CD4-positive, alpha-beta T cell treated with Interleukin-17A for 4 hours (primary cell): ENCODE measurements at regions not wholly inside any gene's neighbourhood (a gene's known extent, or its start where the extent isn't known, plus 50 kb on each side); places are given as distances from the start of the nearest gene placed in this dataset.
"Not testable (repeated sequence)": the region's sequence is repeated elsewhere in the genome, so short reads cannot be mapped to it uniquely, and the experiment has no call there.

Experiments
- DNase-seq: peaks from one replicate; pipeline ENCODE4 v3.0.0-alpha.2; 2020; ENCODE audit warnings: mixed read lengths

GRCh38 chr13:72571191-72571590, 156.2 kb downstream of the MZT1 start:
- no peak for DNase-seq

DNA sequence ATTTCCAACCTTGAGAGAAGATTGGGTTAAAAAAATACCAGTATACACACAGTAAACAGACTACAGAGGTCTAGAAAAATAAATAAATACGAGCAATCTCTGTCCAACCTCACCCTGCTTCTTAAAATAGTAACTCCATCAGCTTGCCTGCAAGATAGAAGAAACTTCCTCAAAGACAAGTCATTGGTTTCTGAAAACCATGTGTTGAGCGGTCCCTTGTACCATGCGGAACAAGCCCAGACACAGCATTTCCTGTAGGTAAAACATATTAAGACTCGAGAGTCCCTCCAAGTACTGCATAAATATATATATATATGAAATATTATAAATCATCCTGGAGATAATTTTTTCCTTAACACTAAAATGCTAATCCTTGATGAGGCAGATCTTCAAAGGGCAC, 157.4 kb downstream of the MZT1 start:
- no peak for DNase-seq

GRCh38 chr13:72567566-72567965, 159.9 kb downstream of the MZT1 start:
- no peak for DNase-seq

DNA sequence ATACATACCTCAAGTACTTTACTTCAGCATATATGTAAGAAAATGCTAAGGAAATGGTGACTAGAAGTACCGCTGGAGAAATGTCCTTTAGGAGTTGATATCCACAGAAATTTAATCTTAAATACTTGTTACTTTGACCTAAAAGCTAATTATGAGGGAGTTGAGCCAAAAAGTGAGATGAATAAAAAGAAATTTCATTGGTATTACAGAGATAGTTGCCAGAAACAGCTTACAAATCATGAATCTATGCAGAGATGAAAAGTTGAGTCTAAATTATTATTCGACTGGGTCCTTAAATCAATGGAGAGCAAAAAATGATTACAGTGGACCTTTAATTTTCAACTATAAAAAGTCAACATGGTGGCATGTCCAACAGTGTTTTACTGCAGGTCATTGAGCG, 160.9 kb downstream of the MZT1 start:
- no peak for DNase-seq

GRCh38 chr13:72565893-72566292, 161.5 kb downstream of the MZT1 start:
- DNase-seq, result no peak

DNA sequence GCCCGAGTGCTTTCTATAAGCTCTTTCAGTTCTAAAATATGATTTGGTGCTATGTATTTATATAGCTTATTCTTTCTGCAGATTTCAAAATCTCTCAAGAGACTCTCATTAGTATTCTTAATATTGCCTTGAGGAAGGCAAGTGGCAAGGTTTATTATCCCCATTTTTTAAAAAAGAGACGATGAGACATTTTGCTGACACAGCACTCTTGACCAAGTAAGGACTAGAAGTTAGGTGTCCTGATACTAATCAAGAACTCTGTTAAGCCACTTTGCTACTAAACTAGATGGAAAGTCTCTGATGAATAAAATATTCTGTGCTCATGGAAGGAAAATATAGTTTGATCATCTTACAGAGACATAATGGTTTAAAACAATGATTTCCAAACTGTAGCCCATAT, 164.7 kb downstream of the MZT1 start:
- DNase-seq, result no peak

DNA sequence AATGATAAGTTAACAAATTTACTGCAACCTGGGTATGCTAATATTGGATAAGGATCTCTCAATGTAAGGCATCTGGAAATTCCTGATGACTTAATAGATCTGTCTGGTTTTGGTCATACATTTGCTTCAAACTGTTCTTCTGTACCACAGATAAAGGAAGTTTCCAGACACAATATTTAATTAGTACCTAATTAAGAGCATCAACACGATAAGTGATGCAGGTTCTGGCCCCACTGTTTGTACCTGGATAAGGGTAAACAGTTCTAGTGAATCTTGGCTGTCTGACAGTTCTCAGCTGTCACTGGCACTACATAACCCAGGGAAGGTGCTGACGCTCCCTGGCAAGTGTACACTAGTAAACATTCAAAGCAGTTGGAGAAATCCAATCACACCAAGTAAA, 165.6 kb downstream of the MZT1 start:
- DNase-seq, result no peak

- DNase-seq, result no peak
These were observed 167.7 kb downstream of the MZT1 start for GRCh38 chr13:72559716-72560115.

DNA sequence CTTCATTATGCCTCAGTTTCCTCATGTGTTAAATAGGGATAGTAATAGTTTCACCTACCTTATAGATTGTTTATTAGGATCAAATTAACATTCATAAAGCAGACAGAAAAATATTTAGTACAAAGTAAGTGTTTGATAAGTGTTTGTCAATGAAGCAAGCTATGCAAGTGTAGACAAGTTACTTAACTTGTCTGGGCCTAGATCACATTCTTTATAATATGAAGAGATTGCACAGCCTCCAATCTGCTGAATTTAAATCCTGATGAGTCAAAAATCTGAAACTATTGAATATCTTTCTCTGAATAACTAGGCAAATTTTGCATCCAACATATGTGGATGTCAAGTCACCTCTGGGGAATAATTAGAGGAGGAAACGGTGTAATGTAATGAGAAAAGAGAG, 170.5 kb downstream of the MZT1 start:
- no peak for DNase-seq

DNA sequence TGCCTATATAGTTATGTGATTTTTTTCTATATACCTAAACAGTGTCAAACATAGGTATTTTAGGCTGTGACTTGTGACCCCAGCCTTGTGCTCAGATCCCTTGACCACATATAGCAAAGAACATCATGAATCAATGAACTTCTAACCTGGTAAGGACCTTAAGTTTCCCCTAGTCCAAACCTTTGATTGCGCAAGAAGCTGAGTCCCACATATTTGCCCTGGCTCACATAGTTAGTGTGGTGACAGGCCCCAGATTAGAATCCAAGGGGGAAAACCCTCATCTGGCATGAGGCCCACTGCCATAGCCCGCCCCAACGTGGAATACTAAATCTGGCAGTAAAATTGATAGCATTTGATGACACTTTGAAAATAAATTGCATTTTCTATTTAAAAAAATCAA, 171.8 kb downstream of the MZT1 start:
- DNase-seq, result no peak

GRCh38 chr13:72552731-72553130, 174.7 kb downstream of the MZT1 start:
- no peak for DNase-seq

DNA sequence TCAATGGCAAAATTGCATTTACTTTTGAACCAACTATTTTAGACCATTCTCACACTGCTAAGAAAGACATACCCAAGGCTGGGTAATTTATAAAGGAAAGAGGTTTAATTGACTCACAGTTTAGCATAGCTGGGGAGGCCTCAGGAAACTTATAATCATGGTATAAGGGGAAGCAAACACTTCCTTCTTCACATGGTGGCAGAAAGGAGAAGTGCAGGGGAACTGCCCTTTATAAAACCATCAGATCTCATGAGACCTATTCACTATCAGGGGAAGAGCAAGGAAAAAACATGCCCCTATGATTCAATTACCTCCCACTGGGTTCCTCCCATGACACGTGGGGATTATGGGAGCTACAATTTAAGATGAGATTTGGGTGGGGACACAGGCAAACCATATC, 181.5 kb downstream of the MZT1 start:
- DNase-seq, result not testable (repeated sequence)

GRCh38 chr13:72545030-72545719, 182.3 kb downstream of the MZT1 start:
- no peak for DNase-seq

DNA sequence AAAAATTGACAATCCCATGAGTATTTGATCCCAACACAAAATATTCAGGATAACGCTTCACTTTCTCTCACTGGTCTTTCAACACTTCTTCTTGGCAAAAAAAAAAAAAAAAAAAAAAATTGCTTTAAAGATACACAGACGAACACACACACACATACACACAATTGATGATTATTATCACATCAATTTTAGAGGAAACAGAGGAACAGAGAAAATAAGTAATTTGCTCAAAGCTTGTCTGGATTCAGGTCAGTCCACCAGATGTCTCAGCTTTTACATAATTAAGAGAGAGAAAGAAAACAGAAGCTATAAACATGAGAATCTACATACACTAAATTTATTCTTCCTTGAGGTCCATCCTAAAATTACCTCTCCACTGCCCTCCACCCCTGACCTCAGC, 183.4 kb downstream of the MZT1 start:
- no peak for DNase-seq

GRCh38 chr13:72542241-72542640, 185.2 kb downstream of the MZT1 start:
- no peak for DNase-seq

GRCh38 chr13:72541674-72542073, 185.8 kb downstream of the MZT1 start:
- DNase-seq, result no peak

DNA sequence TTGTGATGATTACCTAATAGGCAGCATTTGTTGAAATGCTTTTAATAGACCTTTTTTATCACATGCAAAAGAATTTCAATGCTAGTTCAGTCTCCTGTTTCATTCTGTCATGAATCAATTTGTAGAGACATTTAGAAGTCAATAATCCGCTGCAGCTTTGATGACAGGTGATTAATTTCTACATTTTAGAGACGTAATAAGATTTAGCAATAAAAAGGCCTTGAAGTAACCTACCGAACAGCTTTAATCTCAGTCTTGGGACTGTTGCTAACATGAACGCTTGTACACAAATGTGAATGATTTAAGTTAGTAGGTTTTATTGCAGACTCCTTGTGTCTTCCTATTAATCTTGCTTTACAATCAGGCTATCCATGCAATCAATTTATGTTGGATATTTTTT, 186.5 kb downstream of the MZT1 start:
- DNase-seq, result no peak

DNA sequence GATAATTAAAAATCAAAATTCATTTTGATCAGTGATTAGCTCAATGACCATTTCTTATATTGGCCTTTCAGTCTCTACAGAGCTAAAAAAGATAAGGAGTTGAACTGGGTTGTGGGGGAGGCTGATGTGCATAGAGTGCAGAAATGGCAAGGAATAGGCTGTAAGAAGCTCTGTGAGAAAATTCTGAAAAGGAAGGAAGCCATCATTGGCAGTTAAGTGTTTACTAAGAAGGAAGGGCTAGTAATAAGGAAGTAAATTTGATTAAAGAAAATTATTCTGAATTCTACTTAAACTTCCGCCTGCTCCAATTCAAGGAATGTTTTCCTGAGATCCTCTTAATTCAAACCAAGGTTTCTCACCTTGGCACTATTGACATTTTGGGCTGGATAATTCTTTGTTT, 187.5 kb downstream of the MZT1 start:
- DNase-seq, result no peak

GRCh38 chr13:72537782-72538181, 189.6 kb downstream of the MZT1 start:
- no peak for DNase-seq

DNA sequence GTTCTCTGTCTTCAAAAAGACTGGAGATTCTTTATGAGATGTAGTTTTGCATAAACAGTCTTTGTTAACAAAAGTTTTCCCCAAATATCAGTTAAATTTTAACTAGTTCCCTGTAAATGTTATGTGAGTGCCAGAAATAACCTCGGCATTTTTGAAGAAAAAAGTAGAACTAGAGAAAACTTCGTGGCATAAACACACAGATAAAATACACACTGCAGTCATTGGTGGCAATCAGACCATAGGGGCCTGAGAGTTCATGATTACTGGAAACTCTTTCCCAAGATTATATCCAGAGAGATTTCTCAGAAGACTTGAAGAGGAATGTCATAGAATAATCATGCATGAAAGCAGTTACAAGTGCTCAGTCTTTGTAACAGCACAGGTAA, 190.0 kb downstream of the MZT1 start:
- DNase-seq, result no peak

DNA sequence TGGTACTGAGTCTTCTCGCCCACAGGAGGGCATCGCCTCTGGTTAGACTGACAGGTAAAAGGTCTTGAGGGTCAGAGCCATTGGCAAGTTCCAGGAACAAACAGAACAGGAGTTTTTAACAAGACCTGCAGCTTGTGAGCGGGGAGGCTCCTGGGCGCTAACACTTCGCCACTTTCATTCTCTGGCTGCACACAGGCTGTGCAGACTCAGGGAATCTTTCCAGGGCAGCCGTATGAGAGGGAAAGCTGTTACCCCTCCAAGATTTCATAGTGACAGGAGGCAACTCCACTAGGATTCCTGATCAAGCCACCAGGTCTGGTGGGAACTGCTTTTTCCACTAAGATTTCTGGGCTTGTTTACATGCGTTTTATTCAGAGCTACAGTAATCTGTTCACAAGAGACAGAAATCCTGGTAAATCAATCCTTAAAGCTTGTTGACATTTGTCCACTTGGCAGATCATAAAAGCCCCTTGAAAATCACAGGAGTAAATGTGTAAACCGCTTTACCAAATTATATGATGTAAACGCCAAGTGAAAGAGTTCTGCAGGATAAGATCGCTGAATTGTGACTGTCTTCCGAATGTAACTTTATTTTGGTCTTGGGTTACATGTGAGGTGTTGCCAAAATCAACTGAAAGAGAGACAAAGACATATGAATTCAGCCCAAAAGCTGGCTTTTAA, 190.6 kb downstream of the MZT1 start:
- DNase-seq, result no peak

GRCh38 chr13:72534951-72535640, 192.3 kb downstream of the MZT1 start:
- DNase-seq, result no peak

DNA sequence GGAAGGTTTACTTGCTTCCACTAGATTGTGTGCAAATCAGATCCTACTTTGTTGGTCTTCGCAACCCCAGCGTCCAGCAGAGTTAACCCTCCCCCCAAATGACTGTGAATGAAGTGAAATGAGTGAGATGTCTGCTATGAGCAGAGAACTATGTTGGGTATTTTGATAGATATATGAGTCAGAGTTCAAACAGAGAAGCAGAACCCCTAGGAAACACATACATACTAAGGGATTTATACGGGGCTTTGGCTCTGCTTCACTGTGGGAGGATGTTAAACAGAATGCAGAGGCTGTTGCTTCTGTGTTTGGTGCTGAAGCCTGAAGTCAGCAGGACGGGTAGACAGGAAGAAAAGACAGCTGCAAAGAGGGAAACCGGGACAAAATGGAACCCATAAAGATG, 197.0 kb downstream of the MZT1 start:
- DNase-seq, result no peak

DNA sequence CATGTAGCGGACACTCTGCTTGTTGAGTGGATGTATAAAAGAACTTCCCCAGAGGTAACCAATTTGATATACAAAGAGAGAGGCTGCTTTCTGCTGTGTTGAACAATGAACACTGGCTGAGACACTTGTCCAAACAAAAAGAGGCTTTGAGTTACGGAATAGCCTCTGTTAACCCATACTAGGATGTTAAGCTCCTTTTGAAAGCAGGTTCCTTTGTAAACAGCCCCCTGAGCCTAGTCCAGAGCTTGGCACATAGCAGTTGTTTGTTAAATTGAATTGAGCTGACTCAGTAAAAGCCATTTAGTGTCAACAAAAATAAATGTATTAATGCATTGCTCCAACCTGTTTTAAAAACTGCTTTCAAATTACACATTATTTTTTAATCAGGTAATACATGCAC, 200.1 kb downstream of the MZT1 start:
- no peak for DNase-seq
